NCI-H1694 treated with DMSO at 0.1 percent for 48 hours (cell line): ENCODE measurements at regions not wholly inside any gene's neighbourhood (a gene's known extent, or its start where the extent isn't known, plus 50 kb on each side); places are given as distances from the start of the nearest gene placed in this dataset.
"Not testable (repeated sequence)": the region's sequence is repeated elsewhere in the genome, so short reads cannot be mapped to it uniquely, and the experiment has no call there.

Source experiments
- DNase-seq: peaks from one replicate; lab custom pipeline; 2025; lab: John Stamatoyannopoulos, UW

- no peak for DNase-seq
These were observed 270.3 kb upstream of the GRIA3 start for GRCh38 chrX:122913764-122914163.

- DNase-seq: no peak
These were observed 269.8 kb upstream of the GRIA3 start for GRCh38 chrX:122914256-122914655.

- DNase-seq: no peak
These were observed 249.9 kb upstream of the GRIA3 start for GRCh38 chrX:122934131-122934530.

- DNase-seq: no peak
These were observed 243.9 kb upstream of the GRIA3 start for GRCh38 chrX:122940199-122940598.

- no peak for DNase-seq
These were observed 242.3 kb upstream of the GRIA3 start for GRCh38 chrX:122941806-122942205.

- no peak for DNase-seq
These were observed 240.2 kb upstream of the GRIA3 start for GRCh38 chrX:122943918-122944317.

- DNase-seq: no peak
These were observed 238.8 kb upstream of the GRIA3 start for GRCh38 chrX:122945328-122945727.

GRCh38 chrX:122972604-122973003 is 211.5 kb upstream of the GRIA3 start:
- DNase-seq: no peak

- no peak for DNase-seq
These were observed 201.6 kb upstream of the GRIA3 start for GRCh38 chrX:122982521-122982920.

- not testable (repeated sequence) for DNase-seq
These were observed 181.2 kb upstream of the GRIA3 start for GRCh38 chrX:123002844-123003243.

GRCh38 chrX:123013141-123013540 is 170.9 kb upstream of the GRIA3 start:
- DNase-seq: no peak

- DNase-seq: no peak
These were observed 147.7 kb upstream of the GRIA3 start for GRCh38 chrX:123036401-123036800.

- no peak for DNase-seq
These were observed 134.9 kb upstream of the GRIA3 start for GRCh38 chrX:123049071-123049625.

- no peak for DNase-seq
These were observed 123.1 kb upstream of the GRIA3 start for GRCh38 chrX:123060986-123061385.

GRCh38 chrX:123064053-123064452 is 120.0 kb upstream of the GRIA3 start:
- DNase-seq: no peak

- DNase-seq: no peak
These were observed 111.2 kb upstream of the GRIA3 start for GRCh38 chrX:123072686-123073385.

- DNase-seq: no peak
These were observed 108.0 kb upstream of the GRIA3 start for GRCh38 chrX:123075947-123076561.

- DNase-seq: no peak
These were observed 106.4 kb upstream of the GRIA3 start for GRCh38 chrX:123077631-123078030.

- DNase-seq: no peak
These were observed 104.0 kb upstream of the GRIA3 start for GRCh38 chrX:123080065-123080464.

- no peak for DNase-seq
These were observed 102.3 kb upstream of the GRIA3 start for GRCh38 chrX:123081776-123082175.

- no peak for DNase-seq
These were observed 100.2 kb upstream of the GRIA3 start for GRCh38 chrX:123083924-123084323.

GRCh38 chrX:123084797-123085196 is 99.3 kb upstream of the GRIA3 start:
- no peak for DNase-seq

GRCh38 chrX:123085311-123085940 is 98.7 kb upstream of the GRIA3 start:
- DNase-seq: no peak
